NCI-H2171 (cell line): ENCODE measurements at regions not wholly inside any gene's neighbourhood (a gene's known extent, or its start where the extent isn't known, plus 50 kb on each side); places are given as distances from the start of the nearest gene placed in this dataset.
"Not testable (repeated sequence)": the region's sequence is repeated elsewhere in the genome, so short reads cannot be mapped to it uniquely, and the experiment has no call there.

ENCODE experiments used
- DNase-seq: peaks from one replicate; lab custom pipeline; 2025; lab: John Stamatoyannopoulos, UW

DNA sequence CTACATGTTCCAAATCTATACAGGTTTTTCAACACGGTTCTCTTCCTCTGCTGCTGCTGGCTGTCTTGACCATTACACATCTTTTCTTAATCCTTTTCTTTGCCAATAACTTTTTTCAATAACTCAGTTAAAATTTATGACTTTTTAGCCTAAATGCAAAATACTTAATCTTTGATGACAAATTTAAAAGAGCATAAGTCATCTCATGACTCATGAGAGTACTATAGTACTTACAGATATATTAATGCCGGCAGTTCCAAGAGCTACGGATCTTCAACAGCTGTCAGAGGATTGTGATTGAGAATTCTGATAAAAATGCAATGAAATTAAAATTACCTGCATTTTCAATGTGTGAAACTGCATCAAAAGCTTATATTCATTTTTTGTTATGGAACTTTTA lies 105.5 kb downstream of the KPNA2 start:
- DNase-seq, result no peak

DNA sequence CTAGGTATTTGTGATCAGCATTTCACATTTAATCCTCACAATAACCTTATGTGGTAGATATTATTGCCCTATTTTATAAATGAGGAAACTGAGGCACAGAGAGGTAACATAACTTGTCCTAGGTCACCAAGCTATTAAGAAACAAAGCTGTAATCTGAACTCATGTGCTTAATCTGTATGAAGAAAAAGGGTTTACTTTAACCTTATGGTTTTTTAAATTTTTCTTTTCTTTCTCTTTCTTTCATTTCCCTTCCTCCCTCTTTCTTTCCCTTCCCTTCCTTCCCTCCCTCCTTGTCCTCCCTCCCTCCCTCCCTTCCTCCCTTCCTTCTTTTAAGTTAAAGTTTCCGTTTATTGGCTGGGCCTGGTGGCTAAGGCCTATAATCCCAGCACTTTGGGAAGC lies 105.2 kb upstream of the AMZ2 start:
- DNase-seq, result no peak

DNA sequence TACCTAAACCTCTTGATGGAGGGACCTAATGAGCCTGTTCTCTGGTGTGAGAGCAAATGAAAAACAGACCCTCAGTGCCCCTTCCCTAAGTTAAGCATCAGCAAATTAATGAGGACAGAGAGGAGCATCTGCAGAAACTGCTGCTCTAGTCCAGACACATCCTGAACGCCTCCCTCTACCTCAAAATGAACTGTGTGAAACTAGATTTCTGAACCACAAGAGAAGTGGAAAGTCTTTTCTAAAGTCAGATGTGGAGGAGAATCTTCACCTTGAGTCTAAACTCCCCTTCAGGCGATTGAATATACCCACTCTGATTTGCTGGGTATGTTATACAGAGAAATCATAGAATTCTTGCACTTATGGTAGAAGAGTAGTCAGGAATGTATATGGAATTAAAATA lies 104.4 kb upstream of the AMZ2 start:
- DNase-seq, result no peak

DNA sequence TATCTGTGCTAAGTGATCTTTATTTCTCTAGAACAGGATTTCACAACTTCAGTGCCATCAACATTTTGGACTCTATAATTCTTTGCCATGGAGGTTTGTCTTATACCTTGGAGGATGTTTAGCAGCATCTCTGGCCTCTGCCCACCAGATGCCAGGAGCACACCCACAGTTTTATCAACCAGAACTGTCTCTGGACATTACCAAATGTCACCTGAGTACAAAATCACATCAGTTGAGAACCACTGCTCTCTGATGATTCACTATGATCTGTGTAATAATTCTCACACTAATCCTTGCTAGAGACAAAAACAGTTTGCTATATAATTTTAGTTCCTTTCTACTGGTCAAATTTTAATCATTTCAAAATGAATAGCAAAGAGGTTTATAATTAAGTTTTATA lies 102.8 kb upstream of the AMZ2 start:
- no peak for DNase-seq

DNA sequence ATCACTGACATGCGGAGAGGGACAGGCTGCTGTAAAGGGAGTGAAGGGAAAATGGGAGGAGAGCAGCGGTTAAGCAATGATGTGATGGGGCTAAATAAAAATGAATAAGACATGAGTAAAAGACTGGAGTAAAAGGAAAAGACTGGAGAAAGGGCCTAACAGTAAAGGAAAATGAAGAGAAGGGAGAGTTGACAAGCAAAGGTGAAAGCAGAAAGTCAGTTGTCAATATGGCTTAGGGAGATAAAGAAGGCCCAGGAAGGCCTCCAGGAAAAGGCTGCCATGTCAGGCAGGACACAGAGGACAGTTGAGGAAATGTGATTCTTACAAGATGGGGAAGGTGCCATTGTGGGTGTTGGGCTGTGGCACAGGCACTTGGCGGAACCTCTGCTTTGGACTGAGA lies 98.9 kb upstream of the AMZ2 start:
- DNase-seq, result no peak

DNA sequence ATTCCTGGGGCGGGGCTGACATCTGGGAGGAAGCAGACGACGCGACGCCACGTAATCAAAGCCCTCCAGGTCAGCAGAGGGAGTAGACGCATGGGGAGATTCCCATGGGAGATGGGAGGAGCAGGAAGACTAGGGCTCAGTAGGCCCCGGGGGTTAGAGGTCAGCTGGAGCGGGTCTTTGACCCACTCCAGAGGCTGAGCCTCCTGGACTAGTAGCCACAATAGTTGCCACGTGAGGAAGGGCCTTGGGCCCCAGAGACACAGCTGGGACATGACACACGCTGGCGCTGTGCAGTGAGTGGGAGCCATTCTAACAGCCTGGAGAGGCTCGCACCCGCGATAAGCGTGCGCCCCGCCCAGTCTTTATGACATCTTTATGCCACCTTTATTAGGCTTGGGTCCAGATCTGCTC lies 95.7 kb upstream of the AMZ2 start:
- DNase-seq, result no peak

DNA sequence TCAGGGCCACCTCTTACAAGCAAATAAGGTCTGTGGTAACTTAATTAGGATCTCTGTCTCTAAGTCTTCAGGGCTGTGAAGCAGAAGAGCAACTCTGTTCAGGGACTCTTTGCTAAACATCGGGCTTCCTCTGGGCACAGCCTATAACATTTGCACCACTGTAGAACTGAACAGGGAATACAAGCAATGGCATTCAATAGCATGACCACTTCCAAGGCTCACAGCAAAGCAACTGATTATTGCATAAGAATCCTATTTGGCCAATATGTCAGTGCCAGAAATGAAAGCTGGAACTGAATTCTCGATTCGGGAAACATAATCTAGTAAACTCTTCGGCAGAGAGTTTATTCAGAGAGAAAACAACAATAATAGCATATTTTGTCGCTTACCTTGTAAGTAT lies 92.2 kb upstream of the AMZ2 start:
- DNase-seq, result no peak

DNA sequence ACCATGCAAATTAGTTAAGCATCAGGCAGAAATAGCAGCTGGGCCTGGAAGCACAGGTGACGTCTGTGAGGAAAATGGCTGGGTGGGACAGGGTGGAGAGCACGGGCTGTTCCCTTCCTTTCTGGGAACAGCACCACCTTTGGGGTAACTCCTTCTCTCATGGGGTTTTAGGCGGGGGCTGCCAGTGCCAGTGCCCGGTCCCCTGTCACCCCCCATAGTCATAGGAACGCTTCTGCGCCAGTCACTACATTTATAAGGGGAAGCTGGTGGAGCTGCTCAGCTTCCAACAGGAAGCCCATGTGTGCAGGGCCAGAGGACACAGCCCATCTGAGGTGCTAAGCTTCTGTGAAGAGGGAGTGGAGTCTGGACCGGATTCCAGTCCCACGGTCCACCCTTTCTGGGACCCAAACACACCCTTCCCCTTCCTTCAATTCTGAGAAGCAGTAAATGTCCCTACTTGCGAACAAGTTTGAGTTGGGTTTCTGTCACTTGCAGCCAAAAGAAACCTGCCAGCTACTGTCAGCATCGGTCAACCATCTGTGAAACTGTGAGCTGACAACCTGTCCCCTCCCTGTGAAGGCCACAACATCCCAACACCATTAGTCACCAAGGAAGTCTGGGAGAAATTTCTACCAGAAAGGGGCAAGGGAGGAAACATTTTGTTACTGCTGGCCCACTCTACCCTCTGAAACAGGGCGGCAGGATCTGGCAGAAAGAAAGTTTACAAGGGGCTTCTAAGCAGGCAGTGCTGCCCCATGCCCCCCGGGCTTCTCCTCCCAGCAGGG lies 86.0 kb upstream of the AMZ2 start:
- no peak for DNase-seq

DNA sequence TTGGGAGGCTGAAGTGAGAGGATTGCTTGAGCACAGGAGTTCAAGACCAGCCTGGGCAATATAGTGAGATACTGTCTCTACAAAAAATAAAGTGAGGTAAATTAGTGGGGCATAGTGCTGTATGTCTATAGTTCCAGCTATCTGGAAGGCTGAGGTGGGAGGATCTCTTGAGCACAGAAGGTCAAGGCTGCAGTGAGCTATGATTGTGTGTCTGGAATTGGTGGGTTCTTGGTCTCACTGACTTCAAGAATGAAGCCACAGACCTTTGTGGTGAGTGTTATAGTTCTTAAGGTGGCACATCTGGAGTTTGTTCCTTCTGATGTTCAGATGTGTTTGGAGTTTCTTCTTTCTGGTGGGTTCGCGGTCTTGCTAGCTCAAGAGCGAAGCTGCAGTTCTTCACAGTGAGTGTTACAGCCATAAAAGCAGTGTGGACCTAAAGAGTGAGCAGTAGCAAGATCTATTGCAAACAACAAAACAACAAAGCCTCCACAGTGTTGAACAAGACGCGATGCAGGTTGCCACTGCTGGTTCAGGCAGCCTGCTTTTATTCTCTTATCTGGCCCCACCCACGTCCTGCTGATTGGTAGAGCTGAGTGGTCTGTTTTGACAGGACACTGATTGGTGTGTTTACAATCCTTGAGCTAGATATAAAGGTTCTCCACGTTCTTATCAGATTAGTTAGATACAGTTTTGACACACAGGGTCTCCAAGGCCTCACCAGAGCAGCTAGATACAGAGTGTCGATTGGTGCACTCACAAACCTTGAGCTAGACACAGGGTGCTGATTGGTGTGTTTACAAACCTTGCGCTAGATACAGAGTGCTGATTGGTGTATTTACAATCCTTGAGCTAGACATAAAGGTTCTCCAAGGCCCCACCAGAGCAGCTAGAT lies 79.3 kb upstream of the AMZ2 start:
- not testable (repeated sequence) for DNase-seq

DNA sequence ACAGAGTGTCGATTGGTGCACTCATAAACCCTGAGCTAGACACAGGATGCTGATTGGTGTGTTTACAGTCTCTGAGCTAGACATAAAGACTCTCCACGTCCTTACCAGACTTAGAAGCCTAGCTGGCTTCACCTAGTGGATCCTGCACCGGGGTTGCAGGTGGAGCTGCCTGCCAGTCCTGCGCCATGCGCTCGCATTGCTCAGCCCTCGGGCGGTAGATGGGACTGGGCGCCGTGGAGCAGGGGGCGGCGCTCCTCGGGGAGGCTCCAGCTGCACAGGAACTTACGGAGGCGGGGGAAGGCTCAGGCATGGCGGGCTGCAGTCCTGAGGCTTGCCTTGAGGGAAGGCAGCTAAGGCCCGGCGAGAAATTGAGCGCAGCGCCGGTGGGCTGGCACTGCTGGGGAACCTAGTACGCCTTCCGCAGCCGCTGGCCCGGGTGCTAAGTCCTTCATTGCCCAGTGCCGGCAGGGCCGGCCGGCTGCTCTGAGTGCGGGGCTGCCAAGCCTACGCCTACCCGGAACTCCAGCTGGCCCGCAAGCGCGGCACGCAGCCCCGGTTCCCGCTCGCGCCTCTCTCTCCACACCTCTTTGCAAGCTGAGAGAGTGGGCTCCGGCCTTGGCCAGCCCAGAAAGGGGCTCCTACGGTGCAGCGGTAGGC lies 78.5 kb upstream of the AMZ2 start:
- DNase-seq, result not testable (repeated sequence)

DNA sequence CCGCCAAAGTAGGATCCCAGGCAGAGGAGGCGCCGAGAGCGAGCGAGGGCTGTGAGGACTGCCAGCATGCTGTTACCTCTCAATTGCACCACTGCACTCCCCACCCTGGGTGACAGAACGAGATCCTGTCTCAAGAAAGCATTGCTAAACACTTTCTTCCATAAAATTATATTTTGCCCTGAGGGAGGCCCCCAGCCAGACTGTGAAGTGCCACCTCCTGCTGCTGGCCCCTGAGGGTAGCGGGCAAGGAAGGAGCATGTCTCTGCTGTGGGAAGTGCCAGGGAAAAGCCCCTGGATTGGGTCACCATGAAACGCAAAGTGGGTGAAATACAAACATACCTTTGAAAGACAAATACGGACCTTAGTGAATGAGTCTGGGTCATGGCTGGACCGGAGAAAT lies 78.0 kb upstream of the AMZ2 start:
- DNase-seq, result no peak

DNA sequence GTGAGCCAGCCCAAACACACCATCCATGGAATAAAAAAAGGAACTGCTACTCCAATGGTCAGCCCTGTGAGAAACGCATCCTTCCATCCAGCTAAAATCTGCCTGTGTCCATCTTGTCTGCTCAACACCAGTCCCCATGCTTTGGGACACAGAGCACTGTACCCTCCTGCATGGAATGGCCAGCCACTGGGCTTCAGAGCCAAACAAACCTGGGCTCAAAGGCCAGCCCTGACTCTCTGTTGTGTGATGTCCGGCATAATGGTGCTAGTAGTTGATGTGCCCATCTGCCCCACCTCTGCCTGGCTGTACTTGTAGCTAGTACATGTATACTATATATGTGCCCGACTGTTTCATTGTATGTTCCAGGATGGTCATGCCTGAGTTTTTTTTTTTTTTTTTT lies 77.6 kb upstream of the AMZ2 start:
- DNase-seq, result no peak

DNA sequence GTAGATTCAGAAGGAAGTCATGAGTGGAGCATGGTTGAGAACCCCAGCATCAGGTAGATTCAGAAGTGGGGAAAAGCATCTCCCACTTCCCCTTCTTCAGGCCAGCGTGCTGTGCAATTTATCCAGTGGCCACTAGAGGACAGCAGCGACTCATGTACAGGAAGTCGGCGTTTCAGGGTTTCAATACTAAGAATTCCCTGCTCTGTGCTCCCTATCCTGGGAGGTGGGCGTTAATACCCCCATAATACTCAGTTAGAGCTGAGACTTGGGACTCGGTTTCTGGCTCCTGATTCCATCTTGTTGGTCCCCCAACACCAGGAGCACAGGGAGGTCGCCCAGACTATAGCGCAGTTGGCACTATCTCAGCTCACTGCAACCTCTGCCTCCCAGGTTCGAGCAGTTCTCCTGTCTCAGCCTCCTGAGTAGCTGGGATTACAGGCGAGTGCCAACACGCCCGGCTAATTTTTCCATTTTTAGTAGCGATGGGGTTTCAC lies 75.3 kb upstream of the AMZ2 start:
- peak; percentile 56 for DNase-seq

DNA sequence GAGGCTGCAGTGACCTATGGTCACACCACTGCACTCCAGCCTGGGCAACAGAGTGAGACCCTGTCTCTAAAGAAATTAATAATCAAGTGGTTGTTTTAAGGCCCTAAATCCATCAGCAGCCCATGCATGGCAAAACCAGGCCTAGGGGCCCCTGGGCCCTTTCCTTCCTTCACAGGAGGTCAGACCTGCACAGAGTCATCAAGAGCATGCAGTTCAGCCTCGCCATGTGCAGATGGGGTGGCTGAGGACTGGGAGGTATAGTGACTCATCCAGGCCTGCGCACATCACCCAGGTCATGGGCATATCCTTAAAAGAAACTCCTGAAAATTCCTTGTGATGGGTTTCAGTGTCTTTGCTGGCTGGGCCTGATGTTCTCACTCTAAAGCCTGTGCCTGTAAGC lies 72.4 kb upstream of the AMZ2 start:
- no peak for DNase-seq

DNA sequence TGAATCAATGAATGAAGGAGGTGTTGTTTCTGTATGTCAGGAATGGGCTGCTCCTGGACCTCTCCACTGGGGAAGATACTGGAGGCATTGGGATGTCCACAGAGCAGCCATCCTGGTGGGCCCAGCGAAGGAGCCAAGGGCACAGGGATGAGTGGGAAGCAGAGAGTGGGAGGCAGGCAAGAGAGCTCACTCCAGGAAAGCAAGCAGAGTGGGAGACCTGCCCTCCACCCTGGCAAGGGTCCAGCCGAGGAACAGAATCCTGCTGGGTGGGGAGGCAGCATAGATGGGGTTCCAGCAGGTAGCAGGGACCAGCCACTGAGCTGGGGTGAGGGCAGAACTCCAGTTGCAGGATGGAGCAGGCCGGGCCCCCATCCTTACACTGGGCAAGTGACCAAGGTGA lies 71.9 kb upstream of the AMZ2 start:
- DNase-seq, result no peak

DNA sequence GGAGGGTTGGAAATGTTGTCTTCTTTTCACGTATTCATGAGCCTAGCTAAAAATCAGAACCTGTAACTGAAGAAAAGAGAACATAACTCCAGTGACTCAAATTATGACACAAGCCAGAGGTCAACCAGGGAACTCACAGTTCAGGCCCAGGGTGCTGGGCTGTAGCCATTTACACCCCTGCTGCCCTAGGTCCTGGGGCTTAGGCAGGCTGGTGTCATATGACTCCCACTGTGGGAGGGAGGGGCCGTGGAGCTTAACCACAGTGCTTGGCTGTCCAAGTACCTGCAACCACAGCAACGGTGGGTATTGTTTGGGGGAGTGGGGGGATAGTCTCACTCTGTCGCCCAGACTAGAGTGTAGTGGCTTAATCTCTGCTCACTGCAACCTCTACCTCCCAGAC lies 71.1 kb upstream of the AMZ2 start:
- DNase-seq, result no peak

DNA sequence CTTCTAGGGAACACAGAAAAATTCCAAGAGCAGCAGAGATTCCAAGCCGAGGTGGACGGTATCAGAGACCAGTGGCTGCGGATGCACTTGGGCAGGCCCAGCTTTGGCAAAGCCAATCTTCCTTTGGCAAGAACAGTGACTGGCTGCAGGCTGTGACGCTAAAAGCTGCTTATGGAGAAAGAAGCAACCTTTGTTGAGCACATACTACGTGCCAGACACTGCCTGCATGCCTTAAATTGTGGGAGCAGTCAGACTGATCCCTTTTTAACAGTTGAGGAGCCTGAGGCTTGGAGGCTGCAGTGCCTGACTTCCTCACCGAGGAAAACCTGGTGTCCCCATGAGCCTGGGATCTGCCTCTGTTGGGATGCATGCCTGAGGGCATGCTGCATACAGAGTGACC lies 69.0 kb upstream of the AMZ2 start:
- no peak for DNase-seq

DNA sequence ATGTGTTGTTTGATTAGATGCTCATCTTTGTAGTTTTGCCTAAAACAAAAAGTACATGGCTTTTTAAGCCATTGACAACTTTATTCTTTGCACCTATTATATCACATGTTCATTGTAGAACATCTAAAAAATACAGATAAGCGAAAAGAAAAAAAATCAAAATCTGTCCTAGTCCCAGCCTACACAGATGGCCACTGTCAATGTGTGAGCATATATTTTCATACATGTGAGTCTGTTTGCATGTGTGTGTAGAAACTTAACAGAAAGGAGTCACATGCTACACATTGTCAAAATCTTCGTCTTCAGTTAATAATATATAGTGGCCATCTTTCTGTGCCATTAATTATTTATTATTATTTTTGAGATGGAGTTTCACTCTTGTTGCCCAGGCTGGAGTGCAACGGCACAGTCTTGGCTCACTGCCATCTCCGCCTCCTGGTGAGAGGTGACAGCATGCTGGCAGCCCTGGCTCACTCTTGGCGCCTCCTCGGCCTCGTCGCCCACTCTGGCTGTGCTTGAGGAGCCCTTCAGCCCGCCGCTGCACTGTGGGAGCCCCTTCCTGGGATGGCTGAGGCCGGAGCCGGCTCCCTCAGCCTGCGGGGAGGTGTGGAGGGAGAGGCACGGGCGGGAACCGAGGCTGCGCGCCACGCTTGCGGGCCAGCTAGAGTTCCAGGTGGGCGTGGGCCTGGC lies 68.5 kb upstream of the AMZ2 start:
- peak; percentile 68 for DNase-seq

DNA sequence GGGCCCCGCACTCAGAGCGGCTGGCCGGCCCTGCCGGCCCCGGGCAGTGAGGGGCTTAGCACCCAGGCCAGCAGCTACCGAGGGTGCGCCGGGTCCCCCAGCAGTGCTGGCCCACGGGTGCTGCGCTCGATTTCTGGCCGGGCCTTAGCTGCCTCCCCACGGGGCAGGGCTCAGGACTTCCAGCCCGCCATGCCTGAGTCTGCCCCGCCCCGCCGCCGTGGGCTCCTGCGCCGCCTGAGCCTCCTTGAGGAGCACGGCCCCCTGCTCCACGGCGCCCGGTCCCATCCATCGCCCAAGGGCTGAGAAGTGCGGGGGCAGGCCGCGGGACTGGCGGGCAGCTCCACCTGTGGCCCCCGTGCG lies 67.9 kb upstream of the AMZ2 start:
- no peak for DNase-seq

DNA sequence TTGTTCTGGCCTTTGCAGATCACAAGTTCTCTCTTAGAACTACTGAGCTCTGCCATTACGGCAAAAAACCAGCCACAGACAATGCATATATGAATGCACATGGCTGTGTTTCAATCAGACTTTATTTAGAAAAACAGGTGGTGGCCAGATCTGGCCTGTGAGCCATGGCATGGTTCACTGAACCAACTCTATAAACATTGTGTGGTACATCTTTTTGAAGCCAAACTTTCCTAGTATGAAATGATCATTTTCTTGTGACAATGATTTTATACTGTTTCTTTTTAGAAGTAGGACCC lies 65.9 kb upstream of the AMZ2 start:
- DNase-seq, result no peak

DNA sequence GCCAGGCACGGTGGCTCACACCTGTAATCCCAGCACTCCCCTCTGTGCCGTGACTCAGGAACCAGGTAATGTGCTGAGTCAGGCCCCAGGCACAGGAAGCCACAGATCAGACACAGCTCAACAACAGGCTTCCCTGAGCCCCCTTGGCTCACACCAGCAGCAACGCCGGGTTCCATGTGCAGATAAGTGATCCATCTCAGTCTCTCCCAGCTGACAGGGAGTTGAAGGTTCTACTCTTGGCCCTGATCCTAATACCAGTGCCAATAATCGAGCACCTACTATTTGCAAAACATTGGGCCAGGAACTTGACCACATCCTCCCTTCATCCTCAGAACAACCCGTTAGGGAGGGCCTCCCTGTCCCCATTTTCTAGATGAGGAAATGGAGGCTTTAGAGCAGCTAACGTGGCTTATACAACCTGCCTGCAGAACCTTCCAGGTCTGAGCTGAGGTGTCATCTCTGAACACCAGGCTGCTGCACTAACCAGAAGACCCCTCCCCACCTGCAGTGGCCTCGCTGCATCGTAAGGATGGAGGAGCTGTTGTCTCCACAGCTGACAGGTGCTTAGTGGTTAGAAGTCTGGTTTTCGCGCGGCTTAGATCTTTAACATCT lies 64.8 kb upstream of the AMZ2 start:
- no peak for DNase-seq

DNA sequence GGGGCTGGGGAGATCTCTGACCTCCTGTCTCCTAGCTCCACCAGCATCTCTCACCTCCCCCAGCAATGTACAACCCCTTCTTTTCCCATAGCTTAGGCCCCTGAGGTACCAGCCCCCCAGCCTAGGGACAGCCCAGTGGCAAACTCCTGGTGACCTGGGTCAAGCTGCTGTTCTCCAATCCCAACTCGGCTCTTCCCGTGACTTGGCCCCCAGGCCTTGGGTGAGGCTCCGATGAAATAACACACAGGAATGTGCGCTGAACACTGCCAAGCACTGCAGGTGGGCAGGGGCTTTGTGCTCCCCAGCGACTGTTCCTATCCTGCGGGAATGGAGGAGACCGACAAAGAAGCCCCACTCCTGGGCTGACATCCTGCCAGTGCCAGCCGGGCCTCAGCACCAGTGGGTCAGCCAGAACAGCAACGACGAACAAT lies 63.7 kb upstream of the AMZ2 start:
- DNase-seq, result no peak
